ENCODE measurements at regions not wholly inside any gene's neighbourhood (a gene's known extent, or its start where the extent isn't known, plus 50 kb on each side); places are given as distances from the start of the nearest gene placed in this dataset.

- no peaks in the 10 kb centered on the region for H3K9me2 ChIP-seq (ENCODE audit: insufficient read depth, low read length)
- H4K20me1 ChIP-seq (ENCODE audit: insufficient read depth, low read length): no peaks in the 10 kb centered on the region
- intact Hi-C loops (cut with micrococcal nuclease; ENCODE audit: unreplicated experiment): no loop called here
- H3K79me2 ChIP-seq (ENCODE audit: insufficient read depth, low read depth, low read length): no peaks in the 10 kb centered on the region
- H3K36me3 ChIP-seq (ENCODE audit: insufficient read depth, low read length): no peaks in the 10 kb centered on the region
- H3K9me3 ChIP-seq (ENCODE audit: low read length): no peaks in the 10 kb centered on the region
- ChIA-PET POLR2A (interaction anchor here (1.4 kb wide), 1 partner anchor 12 kb away, joined by 3 read pairs; no protein-coding TSS in a partner anchor), CTCF (ENCODE audit: unreplicated experiment) (no interaction called here)
- H3K4me2 ChIP-seq (ENCODE audit: low read length): no peak overlapping the region
- TF ChIP-seq EZH2phosphoT487 (IDR thresholded peaks at IDR 0.05; ENCODE audit: borderline replicate concordance, low read depth, low read length): no peak
- TF ChIP-seq CTCF (conservative IDR thresholded peaks at IDR 0.05; ENCODE audit: low read length): peak; percentile 46
- no peak overlapping the region for H3K4me3 ChIP-seq (ENCODE audit: low read depth, low read length, poor library complexity, severe bottlenecking)
- DNase-seq (ENCODE audit: low spot score): no peak
- no peaks in the 10 kb centered on the region for H3K4me1 ChIP-seq (ENCODE audit: insufficient read depth, low read length, poor library complexity, severe bottlenecking)
- H3K27ac ChIP-seq (ENCODE audit: low read depth, low read length, poor library complexity, severe bottlenecking): no peak overlapping the region
- H2AFZ ChIP-seq (ENCODE audit: low read length): no peak overlapping the region
- no TSS peak for BruUV-seq (replicated peaks)
Measured at GRCh38 chr3:8097690-8098089, 403.9 kb upstream of the LMCD1 start.

- no peak overlapping the region for H3K4me2 ChIP-seq (ENCODE audit: low read length)
- no peaks in the 10 kb centered on the region for H3K36me3 ChIP-seq (ENCODE audit: insufficient read depth, low read length)
- ChIA-PET CTCF (ENCODE audit: unreplicated experiment) (no interaction called here), POLR2A (interaction anchor here (0.6 to 0.7 kb wide), 2 partner anchors 154 to 373 kb away, joined by 3 to 4 read pairs; no protein-coding TSS in a partner anchor)
- BruUV-seq (replicated peaks): no TSS peak
- H3K4me1 ChIP-seq (ENCODE audit: insufficient read depth, low read length, poor library complexity, severe bottlenecking): no peaks in the 10 kb centered on the region
- TF ChIP-seq EZH2phosphoT487 (IDR thresholded peaks at IDR 0.05; ENCODE audit: borderline replicate concordance, low read depth, low read length): no peak
- no peak for TF ChIP-seq CTCF (conservative IDR thresholded peaks at IDR 0.05; ENCODE audit: low read length)
- H4K20me1 ChIP-seq (ENCODE audit: insufficient read depth, low read length): no peaks in the 10 kb centered on the region
- intact Hi-C loops (cut with micrococcal nuclease; ENCODE audit: unreplicated experiment): no loop called here
- no peak overlapping the region for H3K4me3 ChIP-seq (ENCODE audit: low read depth, low read length, poor library complexity, severe bottlenecking)
- no peaks in the 10 kb centered on the region for H3K9me2 ChIP-seq (ENCODE audit: insufficient read depth, low read length)
- no peak for DNase-seq (ENCODE audit: low spot score)
- H3K9me3 ChIP-seq (ENCODE audit: low read length): no peaks in the 10 kb centered on the region
- no peak overlapping the region for H3K27ac ChIP-seq (ENCODE audit: low read depth, low read length, poor library complexity, severe bottlenecking)
- no peaks in the 10 kb centered on the region for H3K79me2 ChIP-seq (ENCODE audit: insufficient read depth, low read depth, low read length)
- no peak overlapping the region for H2AFZ ChIP-seq (ENCODE audit: low read length)
Measured at GRCh38 chr3:8103954-8104353, 397.7 kb upstream of the LMCD1 start.

DNA sequence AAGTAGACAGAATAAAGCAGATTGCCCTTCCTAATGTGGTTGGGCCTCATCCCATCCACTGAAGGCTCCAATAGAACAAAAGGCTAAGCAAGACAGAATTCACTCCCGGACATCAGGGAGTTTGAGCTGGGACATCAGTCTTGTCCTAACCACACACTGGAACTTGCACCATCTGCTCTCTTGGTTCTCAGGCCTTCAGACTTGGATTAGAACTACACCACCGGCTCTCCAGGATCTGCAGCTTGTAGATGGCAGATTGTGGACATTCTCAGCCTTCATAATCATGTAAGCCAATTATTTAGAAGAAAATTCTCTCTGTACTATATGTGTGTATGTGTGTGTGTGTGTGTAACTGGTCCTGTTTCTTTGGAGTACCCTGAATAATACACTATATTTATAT, 394.7 kb upstream of the LMCD1 start:
- H3K27ac ChIP-seq (ENCODE audit: low read depth, low read length, poor library complexity, severe bottlenecking): no peak overlapping the region
- no peaks in the 10 kb centered on the region for H3K9me3 ChIP-seq (ENCODE audit: low read length)
- no peak for TF ChIP-seq EZH2phosphoT487 (IDR thresholded peaks at IDR 0.05; ENCODE audit: borderline replicate concordance, low read depth, low read length)
- TF ChIP-seq CTCF (conservative IDR thresholded peaks at IDR 0.05; ENCODE audit: low read length): no peak
- H3K9me2 ChIP-seq (ENCODE audit: insufficient read depth, low read length): no peaks in the 10 kb centered on the region
- H4K20me1 ChIP-seq (ENCODE audit: insufficient read depth, low read length): no peaks in the 10 kb centered on the region
- H3K36me3 ChIP-seq (ENCODE audit: insufficient read depth, low read length): no peaks in the 10 kb centered on the region
- intact Hi-C loops (cut with micrococcal nuclease; ENCODE audit: unreplicated experiment): no loop called here
- no peak overlapping the region for H2AFZ ChIP-seq (ENCODE audit: low read length)
- DNase-seq (ENCODE audit: low spot score): no peak
- H3K79me2 ChIP-seq (ENCODE audit: insufficient read depth, low read depth, low read length): no peaks in the 10 kb centered on the region
- no peak overlapping the region for H3K4me2 ChIP-seq (ENCODE audit: low read length)
- ChIA-PET POLR2A (interaction anchor here (0.6 kb wide), 1 partner anchor 223 kb away, joined by 3 read pairs; no protein-coding TSS in a partner anchor), CTCF (ENCODE audit: unreplicated experiment) (no interaction called here)
- no TSS peak for BruUV-seq (replicated peaks)
- H3K4me3 ChIP-seq (ENCODE audit: low read depth, low read length, poor library complexity, severe bottlenecking): no peak overlapping the region
- peaks cover 4% of the 10 kb centered on the region for H3K4me1 ChIP-seq (ENCODE audit: insufficient read depth, low read length, poor library complexity, severe bottlenecking)

Measured in OCI-LY7 (cell line).